Endothelial cell of umbilical vein (primary cell): ENCODE measurements at regions not wholly inside any gene's neighbourhood (a gene's known extent, or its start where the extent isn't known, plus 50 kb on each side); places are given as distances from the start of the nearest gene placed in this dataset.

Experiments used
- BruUV-seq: library from RNA; stranded (reverse); fragments of 400-500 nt; replicated peaks from 2 replicates; lab custom pipeline; 2021; lab: Mats Ljungman, UMichigan
- CTCF ChIA-PET: fragments of 300-600, 350-600 bp; sonication (Branson Sonifier 250); formaldehyde crosslinking; loops from one replicate; lab custom pipeline; 2021; ENCODE audit warnings: antibody characterized with exemption, inconsistent platforms; lab: Charles Lee
- POLR2A ChIA-PET: fragments of 300-600, 350-600 bp; sonication (Branson Sonifier 250); formaldehyde crosslinking; loops from one replicate; lab custom pipeline; 2021; ENCODE audit warnings: antibody characterized with exemption, inconsistent platforms; lab: Charles Lee
- DNase-seq: peaks from one replicate; pipeline ENCODE4 v3.0.0-alpha.2; 2011; ENCODE audit warnings: low read depth, low spot score
- FAIRE-seq: peaks from 2 replicates; lab custom pipeline; 2011; peaks lifted over from hg19 to GRCh38; lab: Jason Lieb, UNC
- H2AFZ ChIP-seq: 2 replicates; pipeline ENCODE4 v1.6.0; 2012; ENCODE audit warnings: low read depth, low read length, control low read depth, inconsistent platforms
- H3K27ac ChIP-seq: 2 replicates; pipeline ENCODE4 v1.5.1; 2011; ENCODE audit warnings: low read depth, mild to moderate bottlenecking, control low read depth, low read length, moderate library complexity; ENCODE audit not compliant: insufficient read depth
- H3K27me3 ChIP-seq, 2 experiments: 2 replicates each; pipeline versions ENCODE4 v1.6.0 to v1.6.1; 2011; ENCODE audit warnings: low read length in 2 of 2, mixed read lengths in 1 of 2; ENCODE audit not compliant: control insufficient read depth in 2 of 2, insufficient read depth in 2 of 2
- H3K36me3 ChIP-seq, 2 experiments: 2 replicates in 1 of 2; 3 replicates in 1 of 2; pipeline ENCODE4 v1.5.1; 2011; ENCODE audit warnings: low read length in 2 of 2, mild to moderate bottlenecking in 1 of 2, moderate library complexity in 1 of 2; ENCODE audit not compliant: control insufficient read depth in 2 of 2, insufficient read depth in 2 of 2; ENCODE audit errors: extremely low read depth in 1 of 2
- H3K4me1 ChIP-seq: 3 replicates; pipeline ENCODE4 v1.5.1; 2011; ENCODE audit warnings: mild to moderate bottlenecking, low read length; ENCODE audit not compliant: control insufficient read depth, insufficient read depth; ENCODE audit errors: extremely low read depth
- H3K4me2 ChIP-seq: 2 replicates; pipeline ENCODE4 v1.6.1; 2011; ENCODE audit warnings: low read length, control low read depth, mixed read lengths; ENCODE audit not compliant: insufficient read depth
- H3K4me3 ChIP-seq, 3 experiments: fragments of 200-600 bp in 1 of 3; sonication (generic), shearing (Covaris generic) in 1 of 3; replicated peaks in 1 of 3; 2 replicates each; pipeline ENCODE4 v1.5.1; 2011 to 2016; ENCODE audit warnings: control low read depth in 3 of 3, low read length in 3 of 3, mild to moderate bottlenecking in 2 of 3, inconsistent platforms in 1 of 3, low read depth in 1 of 3, moderate library complexity in 1 of 3; ENCODE audit not compliant: insufficient read depth in 1 of 3
- H3K79me2 ChIP-seq: 2 replicates; pipeline ENCODE4 v1.6.0; 2012; ENCODE audit warnings: low read length, inconsistent platforms; ENCODE audit not compliant: control insufficient read depth, insufficient read depth
- H3K9ac ChIP-seq: replicated peaks from 2 replicates; pipeline ENCODE3; 2011; ENCODE audit warnings: low read length, control low read depth; ENCODE audit not compliant: insufficient read depth; ENCODE audit errors: extremely low read depth
- H3K9me1 ChIP-seq: replicated peaks from 3 replicates; pipeline ENCODE4 v1.6.0; 2011; ENCODE audit warnings: mild to moderate bottlenecking, low read length; ENCODE audit not compliant: control insufficient read depth, insufficient read depth; ENCODE audit errors: extremely low read depth
- H3K9me3 ChIP-seq: replicated peaks from 2 replicates; pipeline ENCODE4 v1.5.1; 2012; ENCODE audit warnings: low read length, inconsistent platforms; ENCODE audit not compliant: control insufficient read depth, insufficient read depth
- H4K20me1 ChIP-seq: replicated peaks from 2 replicates; pipeline ENCODE3; 2011; ENCODE audit warnings: mild to moderate bottlenecking, low read length; ENCODE audit not compliant: control insufficient read depth, insufficient read depth; ENCODE audit errors: extremely low read depth
- EZH2 ChIP-seq: IDR thresholded peaks from 2 replicates; pipeline ENCODE4 v1.6.1; 2012; ENCODE audit warnings: borderline replicate concordance, low read depth, mild to moderate bottlenecking, moderate library complexity, low read length, inconsistent platforms; ENCODE audit not compliant: severe bottlenecking
- FOS ChIP-seq: IDR thresholded peaks from 2 replicates; pipeline ENCODE4 v1.6.1; 2011; ENCODE audit warnings: mild to moderate bottlenecking, low read length, moderate library complexity, borderline replicate concordance; ENCODE audit not compliant: insufficient read depth
- GATA2 ChIP-seq: IDR thresholded peaks from 2 replicates; pipeline ENCODE4 v1.7.0; 2011; ENCODE audit warnings: low read depth, mild to moderate bottlenecking, moderate library complexity, mixed read lengths, low read length; ENCODE audit not compliant: insufficient read length, insufficient read depth
- JUN ChIP-seq: IDR thresholded peaks from 2 replicates; pipeline ENCODE4 v1.6.1; 2011; ENCODE audit warnings: borderline replicate concordance, low read depth; ENCODE audit not compliant: insufficient read length, insufficient read depth
- MYC ChIP-seq: IDR thresholded peaks from one replicate; pipeline ENCODE4 v1.6.1; 2011; ENCODE audit warnings: mild to moderate bottlenecking, low read depth, low read length
- POLR2A ChIP-seq: IDR thresholded peaks from 2 replicates; pipeline ENCODE4 v1.6.1; 2012; ENCODE audit warnings: low read depth, mild to moderate bottlenecking, control low read depth, low read length
- POLR2AphosphoS5 ChIP-seq: IDR thresholded peaks from 2 replicates; pipeline ENCODE4 v1.6.1; 2012; ENCODE audit warnings: low read depth, mild to moderate bottlenecking, control low read depth, low read length, moderate library complexity; ENCODE audit not compliant: insufficient read depth
- dilution Hi-C: fragments of 300-500 bp; cut with MboI; formaldehyde crosslinking; loops from one replicate; pipeline ENCODE4 v1.15.0; 2019; ENCODE audit warnings: low sequenced_read_pairs; ENCODE audit not compliant: extremely low pct_ligation_motif_present
- intact Hi-C: fragments of 100-400 bp; cut with micrococcal nuclease; formaldehyde crosslinking; loops from one replicate; pipeline ENCODE4 v1.10.0; 2022
- TF ChIP-seq, protein P1 (sequence below): IDR thresholded peaks from 2 replicates; pipeline ENCODE4 v1.6.1; 2011; ENCODE audit not compliant: insufficient read depth, insufficient read length
- TF ChIP-seq, protein P2 (sequence below), 2 donors: IDR thresholded peaks; 1 replicate in 1 of 2; 2 replicates in 1 of 2; pipeline ENCODE4 v1.5.1; 2011; ENCODE audit warnings: low read length in 2 of 2, mild to moderate bottlenecking in 2 of 2, moderate library complexity in 2 of 2, control low read depth in 1 of 2, inconsistent platforms in 1 of 2, low read depth in 1 of 2; ENCODE audit not compliant: insufficient read depth in 1 of 2; ENCODE audit errors: extremely low read depth in 1 of 2

DNA sequence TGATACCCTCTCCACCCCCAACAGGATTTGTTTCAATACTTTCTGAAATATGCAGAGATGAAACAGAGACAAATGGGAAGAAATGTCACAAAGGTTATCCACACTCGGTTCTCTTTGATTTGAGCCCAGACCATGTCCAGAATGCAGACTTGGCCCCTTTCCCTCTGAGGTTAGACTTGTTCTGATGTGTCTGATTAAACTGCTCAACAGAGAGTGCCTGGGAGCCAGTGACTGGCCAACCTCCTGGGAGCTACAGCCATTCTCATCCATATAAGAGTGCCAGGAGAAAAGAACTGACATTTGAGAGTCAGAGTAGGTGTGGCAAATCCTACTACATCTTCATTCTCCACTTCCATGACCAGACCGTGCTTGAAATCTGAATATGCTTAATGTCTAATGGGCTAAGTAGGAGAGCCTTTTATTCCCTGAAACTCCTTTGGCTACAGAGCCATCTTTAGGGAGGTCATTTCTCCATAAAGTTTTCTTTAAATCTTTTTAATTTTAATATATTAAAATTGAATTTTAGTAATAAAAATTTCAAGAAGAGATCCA, 201.4 kb downstream of the BLID start:
- H4K20me1 ChIP-seq: no peaks in the 10 kb centered on the region
- H3K9ac ChIP-seq: no peak overlapping the region
- H3K4me3 ChIP-seq: no peak overlapping the region
- H3K9me3 ChIP-seq: no peaks in the 10 kb centered on the region
- H3K27me3 ChIP-seq: peaks cover 0 to 2% of the 10 kb centered on the region in 2 experiments
- H3K36me3 ChIP-seq: no peaks in the 10 kb centered on the region
- no peak for FAIRE-seq
- H3K4me2 ChIP-seq: no peak overlapping the region
- H2AFZ ChIP-seq: no peak overlapping the region
- ChIA-PET POLR2A (no interaction called here), CTCF (no interaction called here)
- no peaks in the 10 kb centered on the region for H3K9me1 ChIP-seq
- H3K4me1 ChIP-seq: no peaks in the 10 kb centered on the region
- H3K79me2 ChIP-seq: no peaks in the 10 kb centered on the region
- no peak overlapping the region for H3K27ac ChIP-seq
- TF ChIP-seq MYC (no peak), JUN (no peak), GATA2 (no peak), FOS (no peak), EZH2 (no peak), POLR2AphosphoS5 (no peak), POLR2A (no peak)
- TF ChIP-seq, protein P1, sequence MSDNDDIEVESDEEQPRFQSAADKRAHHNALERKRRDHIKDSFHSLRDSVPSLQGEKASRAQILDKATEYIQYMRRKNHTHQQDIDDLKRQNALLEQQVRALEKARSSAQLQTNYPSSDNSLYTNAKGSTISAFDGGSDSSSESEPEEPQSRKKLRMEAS: no peak
- TF ChIP-seq, protein P2, sequence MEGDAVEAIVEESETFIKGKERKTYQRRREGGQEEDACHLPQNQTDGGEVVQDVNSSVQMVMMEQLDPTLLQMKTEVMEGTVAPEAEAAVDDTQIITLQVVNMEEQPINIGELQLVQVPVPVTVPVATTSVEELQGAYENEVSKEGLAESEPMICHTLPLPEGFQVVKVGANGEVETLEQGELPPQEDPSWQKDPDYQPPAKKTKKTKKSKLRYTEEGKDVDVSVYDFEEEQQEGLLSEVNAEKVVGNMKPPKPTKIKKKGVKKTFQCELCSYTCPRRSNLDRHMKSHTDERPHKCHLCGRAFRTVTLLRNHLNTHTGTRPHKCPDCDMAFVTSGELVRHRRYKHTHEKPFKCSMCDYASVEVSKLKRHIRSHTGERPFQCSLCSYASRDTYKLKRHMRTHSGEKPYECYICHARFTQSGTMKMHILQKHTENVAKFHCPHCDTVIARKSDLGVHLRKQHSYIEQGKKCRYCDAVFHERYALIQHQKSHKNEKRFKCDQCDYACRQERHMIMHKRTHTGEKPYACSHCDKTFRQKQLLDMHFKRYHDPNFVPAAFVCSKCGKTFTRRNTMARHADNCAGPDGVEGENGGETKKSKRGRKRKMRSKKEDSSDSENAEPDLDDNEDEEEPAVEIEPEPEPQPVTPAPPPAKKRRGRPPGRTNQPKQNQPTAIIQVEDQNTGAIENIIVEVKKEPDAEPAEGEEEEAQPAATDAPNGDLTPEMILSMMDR (IDR thresholded peaks at IDR 0.05; ENCODE audit: extremely low read depth in 1 of 2, insufficient read depth in 1 of 2, low read depth in 1 of 2, low read length in 2 of 2): no peak
- BruUV-seq: no TSS peak
- intact Hi-C loops: no loop called here
- no peak for DNase-seq
- dilution Hi-C loops: no loop called here
